Ovary (tissue), 7 donors: ENCODE measurements at regions not wholly inside any gene's neighbourhood (a gene's known extent, or its start where the extent isn't known, plus 50 kb on each side); places are given as distances from the start of the nearest gene placed in this dataset.
"Not testable (repeated sequence)": the region's sequence is repeated elsewhere in the genome, so short reads cannot be mapped to it uniquely, and the experiment has no call there.

Source experiments
- DNase-seq, 5 donors: peaks; one replicate each; pipeline ENCODE4 v3.0.0-alpha.2; 2019 to 2020
- H3K27ac ChIP-seq, 2 donors: fragments of 200-600 bp; one replicate each; pipeline versions ENCODE4 v1.5.1 to v1.8.0; 2019 to 2022
- H3K27me3 ChIP-seq: fragments of 200-600 bp; one replicate; pipeline ENCODE4 v1.8.0; 2022
- H3K36me3 ChIP-seq: fragments of 200-600 bp; sonication (generic); one replicate; pipeline ENCODE4 v1.5.1; 2019
- H3K4me1 ChIP-seq: one replicate; pipeline ENCODE4 v1.8.1; 2013; ENCODE audit warnings: mild to moderate bottlenecking, moderate library complexity; ENCODE audit not compliant: insufficient read depth
- H3K4me3 ChIP-seq: fragments of 200-600 bp; sonication (generic); one replicate; pipeline ENCODE4 v1.5.1; 2017
- H3K9me3 ChIP-seq, 2 donors: fragments of 200-600 bp in 1 of 2; sonication (generic) in 1 of 2; one replicate each; pipeline versions ENCODE4 v1.5.1 to v1.8.1; 2013 to 2019; ENCODE audit warnings: mild to moderate bottlenecking in 1 of 2, moderate library complexity in 1 of 2
- CTCF ChIP-seq, 3 donors: fragments of 450-650 bp in 2 of 3; fragments of 200-600 bp in 1 of 3; IDR thresholded peaks; one replicate each; pipeline versions ENCODE4 v1.5.1 to v1.8.0; 2016 to 2022; ENCODE audit warnings: antibody characterized with exemption in 3 of 3, mild to moderate bottlenecking in 1 of 3
- EP300 ChIP-seq: sonication (generic); formaldehyde crosslinking; IDR thresholded peaks from one replicate; pipeline ENCODE4 v1.6.1; 2017; ENCODE audit warnings: antibody characterized with exemption
- POLR2A ChIP-seq: fragments of 450-650 bp; IDR thresholded peaks from one replicate; pipeline ENCODE4 v1.6.1; 2017; ENCODE audit warnings: antibody characterized with exemption, mild to moderate bottlenecking, moderate library complexity
- WGBS, 3 donors: extraction: QIAGEN DNeasy Blood & Tissue Kit in 1 of 3; methylation state at CpG; one replicate each; pipeline versions ENCODE4 v1.1.5 to v1.1.7; 2013 to 2017; 5-methylcytosine and 5-hydroxymethylcytosine counted together
- intact Hi-C, 4 donors: fragments of 100-400 bp; cut with DNase I; formaldehyde crosslinking; loops; one replicate each; pipeline versions ENCODE4 v1.11.0 to v1.15.1; 2022 to 2023
- donor health status: DM: no; HTN: no; CAD: no; lungs with moderate emphysema.
- donor health status: DM: no; HTN: no; CAD: no.
- donor health status: Bipolar disorder and iron deficiency.
- donor health status: DM: no; HTN: no; CAD: no.
- donor health status: DM: yes; HTN: yes; CAD: no.

DNA sequence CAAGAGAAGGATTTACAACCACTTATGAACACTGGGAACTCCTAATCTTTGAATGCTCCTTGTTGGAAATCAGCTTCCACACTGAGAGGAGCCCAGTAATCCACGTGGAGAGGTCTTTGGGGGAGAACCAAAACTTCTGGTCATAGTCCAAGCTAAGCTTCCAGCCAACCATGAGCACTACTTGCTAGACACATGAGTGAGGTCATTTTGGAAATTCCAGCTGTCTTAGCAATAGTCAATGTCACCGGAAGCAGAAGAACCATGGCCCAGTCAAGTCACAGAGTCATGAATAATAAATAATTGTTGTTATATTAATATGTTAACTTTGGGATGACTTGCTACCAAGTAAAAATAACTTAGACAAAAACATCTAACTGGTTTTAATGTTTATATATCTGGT lies 324.9 kb upstream of the SGCG start:
- Histone ChIP-seq H3K4me1 (no peaks in the 10 kb centered on the region), H3K27ac (no peak overlapping the region), H3K27me3 (no peaks in the 10 kb centered on the region), H3K9me3 (no peaks in the 10 kb centered on the region), H3K4me3 (no peak overlapping the region), H3K36me3 (no peaks in the 10 kb centered on the region)
- TF ChIP-seq CTCF (IDR thresholded peaks at IDR 0.05) (no peak), POLR2A (no peak), EP300 (no peak)
- DNase-seq, result no peak
- intact Hi-C loops, result no loop called here
- 73 to 91% (median 80%) methylated on average over 2 of the region's 2 CpGs for WGBS, 3 donors

- DNase-seq, H3K4me3 ChIP-seq, H3K36me3 ChIP-seq, H3K27ac ChIP-seq, intact Hi-C loops, H3K27me3 ChIP-seq, H3K9me3 ChIP-seq, H3K4me1 ChIP-seq: not testable (repeated sequence)
- 90 to 98% (median 96%) methylated on average over 7 to 21 of the region's 32 CpGs for WGBS, 3 donors
Observed at GRCh38 chr13:22858980-22859379, 321.8 kb upstream of the SGCG start.

- H3K27me3 ChIP-seq, H3K4me1 ChIP-seq, H3K9me3 ChIP-seq, H3K36me3 ChIP-seq, H3K27ac ChIP-seq, H3K4me3 ChIP-seq, intact Hi-C loops, DNase-seq: not testable (repeated sequence)
- WGBS, 3 donors, result 93 to 95% (median 94%) methylated on average over 20 to 21 of the region's 21 CpGs
Observed at GRCh38 chr13:22859411-22859810, 321.4 kb upstream of the SGCG start.

DNA sequence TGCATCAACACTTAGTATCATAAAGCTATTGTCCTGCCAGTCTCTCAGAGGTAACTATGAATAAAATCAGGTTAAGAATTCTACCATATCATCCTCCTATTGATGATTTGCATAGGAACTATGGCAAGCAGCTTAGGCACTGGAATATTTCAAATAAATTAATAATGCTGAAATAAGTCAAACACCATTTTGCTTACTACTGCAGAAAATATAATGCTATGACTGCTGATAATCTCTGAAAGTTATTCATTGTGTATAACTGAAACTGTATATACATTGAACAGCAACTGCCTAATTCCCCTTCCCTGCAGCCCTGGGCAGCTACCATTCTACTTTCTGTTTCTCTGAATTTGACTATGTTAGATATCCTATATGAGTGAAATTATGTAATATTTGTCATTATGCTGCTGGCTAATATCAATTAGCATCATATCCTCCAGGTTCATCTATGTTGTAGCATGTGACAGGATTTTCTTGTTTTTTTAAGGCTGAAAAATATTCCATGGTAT lies 318.8 kb upstream of the SGCG start:
- TF ChIP-seq POLR2A, result no peak
- no peak for TF ChIP-seq CTCF (IDR thresholded peaks at IDR 0.05)
- TF ChIP-seq EP300, result no peak
- intact Hi-C loops, result no loop called here
- Histone ChIP-seq H3K36me3 (no peaks in the 10 kb centered on the region), H3K9me3 (no peaks in the 10 kb centered on the region), H3K27me3 (no peaks in the 10 kb centered on the region), H3K4me1 (no peaks in the 10 kb centered on the region), H3K4me3 (no peak overlapping the region), H3K27ac (no peak overlapping the region)
- no peak for DNase-seq

DNA sequence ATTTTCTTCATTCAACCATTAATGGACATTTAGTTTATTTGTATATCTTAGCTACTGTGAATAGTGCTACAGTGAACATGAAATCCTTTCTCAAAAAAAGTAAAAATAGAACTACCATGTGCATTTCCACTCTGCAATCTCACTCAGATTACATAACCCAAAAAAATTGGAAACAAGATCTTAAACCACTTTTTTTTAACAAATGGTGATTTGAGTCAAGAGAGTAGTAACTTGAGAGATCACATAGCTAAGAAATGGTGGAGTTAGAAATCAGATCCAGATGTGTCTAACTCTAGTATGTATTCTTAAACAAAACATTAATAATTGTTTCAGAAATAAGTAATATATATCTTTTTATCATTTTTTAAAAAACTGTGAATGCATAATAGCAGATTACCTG lies 318.3 kb upstream of the SGCG start:
- Histone ChIP-seq H3K36me3 (no peaks in the 10 kb centered on the region), H3K4me1 (no peaks in the 10 kb centered on the region), H3K9me3 (no peaks in the 10 kb centered on the region), H3K27me3 (no peaks in the 10 kb centered on the region), H3K4me3 (no peak overlapping the region), H3K27ac (no peak overlapping the region)
- intact Hi-C loops, result no loop called here
- TF ChIP-seq POLR2A, result no peak
- TF ChIP-seq EP300, result no peak
- TF ChIP-seq CTCF (IDR thresholded peaks at IDR 0.05), result no peak
- DNase-seq, result no peak

DNA sequence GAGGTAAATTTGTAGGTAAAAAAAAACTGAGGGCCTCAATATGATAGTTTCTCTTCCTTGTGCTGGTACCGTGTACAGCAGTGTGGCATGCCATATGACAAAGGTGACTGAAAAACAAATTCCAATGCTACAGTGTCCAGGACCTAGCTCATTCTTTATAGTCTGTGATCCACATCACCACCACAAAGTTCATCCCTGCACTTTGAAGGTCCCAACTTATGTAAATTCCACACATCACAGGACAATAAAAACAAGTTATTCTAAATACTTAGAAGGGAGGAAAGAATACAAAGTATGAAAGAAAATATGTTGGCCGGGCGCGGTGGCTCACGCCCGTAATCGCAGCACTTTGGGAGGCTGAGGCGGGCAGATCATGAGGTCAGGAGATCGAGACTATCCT lies 314.6 kb upstream of the SGCG start:
- Histone ChIP-seq H3K27me3 (no peaks in the 10 kb centered on the region), H3K36me3 (no peaks in the 10 kb centered on the region), H3K27ac (no peak overlapping the region), H3K4me3 (no peak overlapping the region), H3K9me3 (no peaks in the 10 kb centered on the region), H3K4me1 (no peaks in the 10 kb centered on the region)
- 95 to 97% (median 95%) methylated on average over 9 of the region's 9 CpGs for WGBS, 3 donors
- DNase-seq, result no peak
- TF ChIP-seq EP300 (no peak), POLR2A (no peak), CTCF (IDR thresholded peaks at IDR 0.05) (no peak)
- intact Hi-C loops, result no loop called here
